ENCODE measurements at regions not wholly inside any gene's neighbourhood (a gene's known extent, or its start where the extent isn't known, plus 50 kb on each side); places are given as distances from the start of the nearest gene placed in this dataset.

DNA sequence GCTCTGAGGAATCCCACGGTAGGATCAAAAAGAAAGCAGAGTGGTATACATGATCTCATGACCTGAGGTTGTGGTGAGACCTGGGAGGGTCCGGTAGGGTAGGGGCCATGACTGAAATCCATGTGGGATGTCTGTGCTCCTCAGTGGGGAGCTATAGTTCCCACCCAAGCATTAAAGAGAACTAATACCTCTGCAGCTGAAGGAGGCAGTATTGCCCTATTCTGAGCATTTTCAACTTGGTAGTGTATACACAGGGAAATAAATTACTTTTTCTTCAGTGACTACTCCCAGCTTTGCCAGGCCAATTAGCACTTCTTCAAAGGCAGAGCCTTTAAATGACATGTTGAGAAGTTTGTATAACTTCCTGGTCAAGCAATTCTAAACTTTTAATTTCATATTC is 613.8 kb downstream of the KCNH5 start:
- no peak for TF ChIP-seq POLR2A (IDR thresholded peaks at IDR 0.05)
- TF ChIP-seq, protein P1, sequence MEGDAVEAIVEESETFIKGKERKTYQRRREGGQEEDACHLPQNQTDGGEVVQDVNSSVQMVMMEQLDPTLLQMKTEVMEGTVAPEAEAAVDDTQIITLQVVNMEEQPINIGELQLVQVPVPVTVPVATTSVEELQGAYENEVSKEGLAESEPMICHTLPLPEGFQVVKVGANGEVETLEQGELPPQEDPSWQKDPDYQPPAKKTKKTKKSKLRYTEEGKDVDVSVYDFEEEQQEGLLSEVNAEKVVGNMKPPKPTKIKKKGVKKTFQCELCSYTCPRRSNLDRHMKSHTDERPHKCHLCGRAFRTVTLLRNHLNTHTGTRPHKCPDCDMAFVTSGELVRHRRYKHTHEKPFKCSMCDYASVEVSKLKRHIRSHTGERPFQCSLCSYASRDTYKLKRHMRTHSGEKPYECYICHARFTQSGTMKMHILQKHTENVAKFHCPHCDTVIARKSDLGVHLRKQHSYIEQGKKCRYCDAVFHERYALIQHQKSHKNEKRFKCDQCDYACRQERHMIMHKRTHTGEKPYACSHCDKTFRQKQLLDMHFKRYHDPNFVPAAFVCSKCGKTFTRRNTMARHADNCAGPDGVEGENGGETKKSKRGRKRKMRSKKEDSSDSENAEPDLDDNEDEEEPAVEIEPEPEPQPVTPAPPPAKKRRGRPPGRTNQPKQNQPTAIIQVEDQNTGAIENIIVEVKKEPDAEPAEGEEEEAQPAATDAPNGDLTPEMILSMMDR (IDR thresholded peaks at IDR 0.05 in 4 of 5, conservative IDR thresholded peaks at IDR 0.05 in 1 of 5): no peak
